Activated T-cell treated with anti-CD3 and anti-CD28 coated beads for 4 hours (primary cell): ENCODE measurements at regions not wholly inside any gene's neighbourhood (a gene's known extent, or its start where the extent isn't known, plus 50 kb on each side); places are given as distances from the start of the nearest gene placed in this dataset.
"Not testable (repeated sequence)": the region's sequence is repeated elsewhere in the genome, so short reads cannot be mapped to it uniquely, and the experiment has no call there.

Experiments used
- DNase-seq: peaks from one replicate; pipeline ENCODE4 v3.0.0-alpha.2; 2020

GRCh38 chr3:74978684-74979083 lies 364.2 kb upstream of the CNTN3 start:
- no peak for DNase-seq

- not testable (repeated sequence) for DNase-seq
Measured at GRCh38 chr3:74985028-74985904, 370.8 kb upstream of the CNTN3 start.

- DNase-seq, result no peak
Measured at GRCh38 chr3:74988095-74988494, 373.6 kb upstream of the CNTN3 start.

- DNase-seq, result no peak
Measured at GRCh38 chr3:74992898-74993297, 378.4 kb upstream of the CNTN3 start.

- no peak for DNase-seq
Measured at GRCh38 chr3:75001330-75001729, 386.9 kb upstream of the CNTN3 start.

GRCh38 chr3:75012791-75013331 lies 398.4 kb upstream of the CNTN3 start:
- no peak for DNase-seq

- DNase-seq, result no peak
Measured at GRCh38 chr3:75014008-75014407, 399.5 kb upstream of the CNTN3 start.

- DNase-seq, result no peak
Measured at GRCh38 chr3:75015280-75015679, 400.8 kb upstream of the CNTN3 start.

- no peak for DNase-seq
Measured at GRCh38 chr3:75035146-75035545, 420.7 kb upstream of the CNTN3 start.

- DNase-seq, result no peak
Measured at GRCh38 chr3:75042941-75043340, 428.5 kb upstream of the CNTN3 start.

- no peak for DNase-seq
Measured at GRCh38 chr3:75048650-75049049, 434.2 kb upstream of the CNTN3 start.

- no peak for DNase-seq
Measured at GRCh38 chr3:75049533-75049932, 435.1 kb upstream of the CNTN3 start.

GRCh38 chr3:75059120-75059519 lies 444.7 kb upstream of the CNTN3 start:
- no peak for DNase-seq

GRCh38 chr3:75061806-75062205 lies 447.3 kb upstream of the CNTN3 start:
- no peak for DNase-seq

- no peak for DNase-seq
Measured at GRCh38 chr3:75075158-75075557, 460.7 kb upstream of the CNTN3 start.

GRCh38 chr3:75076481-75076880 lies 462.0 kb upstream of the CNTN3 start:
- DNase-seq, result no peak

- no peak for DNase-seq
Measured at GRCh38 chr3:75078290-75078689, 463.8 kb upstream of the CNTN3 start.

- DNase-seq, result no peak
Measured at GRCh38 chr3:75082845-75083244, 468.4 kb upstream of the CNTN3 start.

GRCh38 chr3:75089841-75090240 lies 475.4 kb upstream of the CNTN3 start:
- no peak for DNase-seq

GRCh38 chr3:75101329-75102147 lies 487.1 kb upstream of the CNTN3 start:
- no peak for DNase-seq

GRCh38 chr3:75110741-75111140 lies 496.3 kb upstream of the CNTN3 start:
- DNase-seq, result no peak

GRCh38 chr3:75115695-75116094 lies 501.2 kb upstream of the CNTN3 start:
- no peak for DNase-seq

GRCh38 chr3:75118779-75119178 lies 504.3 kb upstream of the CNTN3 start:
- no peak for DNase-seq

GRCh38 chr3:75126556-75126955 lies 512.1 kb upstream of the CNTN3 start:
- no peak for DNase-seq
